HL-60/S4 treated with phorbol 12-myristate 13-acetate at 8.2 ng/mL for 4 days and 3 days (cell line): ENCODE measurements at regions not wholly inside any gene's neighbourhood (a gene's known extent, or its start where the extent isn't known, plus 50 kb on each side); places are given as distances from the start of the nearest gene placed in this dataset.

Source experiments
- in situ Hi-C: fragments of 300-500 bp; cut with MboI; formaldehyde crosslinking; loops from 2 replicates; pipeline ENCODE4 v1.15.0; 2022; ENCODE audit warnings: low sequenced_read_pairs

DNA sequence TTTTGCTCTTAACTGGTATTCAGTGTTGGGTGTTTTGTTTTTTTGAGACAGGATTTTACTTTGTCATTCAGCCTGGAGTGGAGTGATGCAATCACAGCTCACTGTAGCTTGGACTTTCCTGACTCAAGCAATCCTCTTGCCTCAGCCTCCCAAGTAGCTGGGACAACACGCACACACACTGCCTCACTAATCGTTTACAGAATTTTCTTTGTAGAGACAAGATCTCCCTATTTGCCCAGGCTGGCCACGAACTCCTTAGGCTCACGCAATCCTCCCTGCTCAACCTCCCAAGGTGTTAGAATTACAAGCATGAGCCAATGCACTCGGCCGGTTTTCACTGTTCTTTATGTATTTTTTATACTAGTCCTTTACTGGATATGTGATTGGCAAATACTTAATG lies 51.0 kb upstream of the IGLL5 start:
- in situ Hi-C loops, result no loop called here
